CD1c-positive myeloid dendritic cell (primary cell): ENCODE measurements at regions not wholly inside any gene's neighbourhood (a gene's known extent, or its start where the extent isn't known, plus 50 kb on each side); places are given as distances from the start of the nearest gene placed in this dataset.
"Not testable (repeated sequence)": the region's sequence is repeated elsewhere in the genome, so short reads cannot be mapped to it uniquely, and the experiment has no call there.

ENCODE experiments used
- DNase-seq: peaks from one replicate; pipeline ENCODE4 v3.0.0-alpha.2; 2016; ENCODE audit errors: extremely low spot score

DNA sequence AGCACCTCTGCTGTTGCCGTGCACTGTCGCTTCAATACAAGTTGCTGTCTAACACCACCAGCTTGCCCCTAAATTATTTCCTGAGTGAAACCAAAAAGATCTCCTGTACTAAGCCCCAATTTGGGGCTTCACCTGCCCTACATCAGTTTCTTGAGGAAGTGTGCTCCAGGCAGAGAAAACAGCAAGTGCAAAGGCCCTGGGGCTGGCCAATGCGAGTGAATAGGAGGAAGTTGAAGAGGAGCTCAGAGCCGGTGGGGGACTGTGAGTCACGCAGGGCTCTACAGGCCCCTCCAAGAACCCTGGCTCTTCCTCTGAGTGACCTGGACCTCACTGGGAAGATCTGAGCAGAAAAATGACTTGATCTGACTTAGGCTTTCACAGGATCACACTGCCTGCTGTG, 117.2 kb downstream of the IPO8 start:
- no peak for DNase-seq

DNA sequence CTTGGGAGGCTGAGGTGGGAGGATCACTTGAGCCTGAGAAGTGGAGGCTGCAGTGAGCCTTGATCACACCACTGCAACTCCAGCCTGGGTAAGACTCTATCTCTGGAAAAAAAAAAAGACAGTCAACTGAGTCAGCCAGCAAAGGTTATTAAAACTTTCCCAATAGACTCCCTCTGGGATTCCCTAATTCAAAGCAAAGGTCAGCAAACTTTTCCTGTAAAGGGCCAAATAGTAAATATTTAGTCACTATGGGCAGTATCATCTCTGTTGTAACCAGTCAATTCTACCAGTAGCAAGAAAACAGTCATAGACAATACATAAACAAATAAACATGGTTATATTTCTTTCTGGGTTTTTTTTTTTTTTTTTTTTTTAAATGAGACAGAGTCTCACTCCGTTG, 122.5 kb downstream of the IPO8 start:
- no peak for DNase-seq

DNA sequence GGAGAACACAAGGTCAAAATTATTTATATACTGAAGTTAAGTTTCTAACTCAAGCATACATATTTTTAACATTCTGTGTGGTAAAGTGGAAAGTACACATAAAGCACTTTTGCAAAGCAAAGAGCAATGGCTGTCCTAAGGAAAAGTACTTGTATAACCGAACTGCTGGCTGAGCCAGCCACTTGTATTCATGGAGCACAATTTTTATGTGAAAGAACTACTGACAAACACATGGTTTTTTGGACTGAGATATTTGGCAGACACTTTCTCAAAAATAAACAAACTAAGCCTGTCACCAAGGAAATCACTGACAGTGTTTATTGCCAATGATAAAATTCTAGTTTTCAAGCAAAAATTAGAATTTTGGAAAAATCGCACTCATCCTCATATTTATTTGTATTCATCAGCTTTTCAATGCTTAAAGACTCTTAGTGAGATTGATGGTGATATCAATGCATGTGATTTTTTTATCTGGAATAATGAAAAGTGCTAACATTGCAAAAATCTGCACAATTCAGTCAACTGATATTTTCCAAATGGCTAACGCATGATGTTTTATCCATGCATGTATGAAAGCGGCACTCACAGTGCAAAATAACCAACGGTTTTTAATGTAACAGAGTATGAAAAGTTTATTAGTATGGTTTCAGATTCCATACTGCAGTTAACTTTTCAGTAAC, 125.3 kb downstream of the IPO8 start:
- no peak for DNase-seq

DNA sequence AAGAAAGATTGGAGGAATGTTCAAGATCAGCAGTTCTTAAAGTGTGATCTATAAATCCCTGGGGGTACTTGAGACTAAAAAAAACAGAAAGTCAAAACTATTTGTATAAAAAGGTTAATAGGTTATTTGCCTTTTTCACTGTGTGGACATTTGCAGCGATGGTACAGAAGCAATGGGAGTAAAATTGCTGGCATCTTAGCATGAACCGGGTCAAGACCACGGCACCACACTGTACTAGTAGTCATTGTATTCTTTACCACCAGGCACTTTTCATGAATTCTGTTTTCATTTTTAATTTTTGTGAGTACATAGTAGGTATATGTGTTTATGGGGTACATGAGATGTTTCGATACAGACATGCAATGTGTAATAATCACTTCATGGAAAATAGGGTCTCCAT, 126.2 kb downstream of the IPO8 start:
- no peak for DNase-seq

DNA sequence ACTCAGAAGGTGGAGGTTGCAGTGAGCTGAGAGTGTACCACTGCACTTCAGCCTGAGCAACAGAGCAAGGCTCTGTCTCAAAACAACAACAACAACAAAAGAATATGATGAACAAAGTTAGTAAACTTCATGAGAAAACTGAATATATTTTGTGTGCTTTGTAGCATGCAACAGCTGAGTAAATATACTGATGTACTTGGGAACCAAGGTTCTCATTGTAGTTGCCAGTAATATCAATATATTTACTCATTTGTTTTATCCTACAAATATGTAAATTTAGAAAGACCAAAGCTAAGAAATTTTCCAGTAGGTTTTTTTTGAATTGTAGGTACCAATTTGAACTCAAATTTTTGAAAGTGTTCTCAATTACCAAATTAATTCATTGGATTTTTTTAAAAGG, 127.2 kb downstream of the IPO8 start:
- no peak for DNase-seq

DNA sequence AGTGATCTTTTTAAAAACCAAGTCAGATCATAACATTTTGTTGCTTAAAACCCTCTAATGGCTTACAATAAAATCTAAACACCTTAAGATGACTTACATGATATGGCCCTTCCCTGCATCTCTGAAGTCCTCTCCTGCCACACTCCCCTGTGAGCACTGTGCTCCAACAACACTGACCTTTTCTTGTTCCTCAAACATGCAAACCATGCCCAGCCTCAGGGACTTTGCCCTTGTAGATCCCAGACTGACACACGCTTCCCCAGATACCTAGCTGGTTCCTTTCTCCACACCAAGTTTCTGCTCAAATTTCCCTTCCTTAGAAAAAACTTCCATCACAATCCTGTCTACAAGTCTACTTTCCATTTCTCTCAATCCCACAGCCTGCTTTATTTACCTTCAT, 128.6 kb downstream of the IPO8 start:
- DNase-seq = no peak

DNA sequence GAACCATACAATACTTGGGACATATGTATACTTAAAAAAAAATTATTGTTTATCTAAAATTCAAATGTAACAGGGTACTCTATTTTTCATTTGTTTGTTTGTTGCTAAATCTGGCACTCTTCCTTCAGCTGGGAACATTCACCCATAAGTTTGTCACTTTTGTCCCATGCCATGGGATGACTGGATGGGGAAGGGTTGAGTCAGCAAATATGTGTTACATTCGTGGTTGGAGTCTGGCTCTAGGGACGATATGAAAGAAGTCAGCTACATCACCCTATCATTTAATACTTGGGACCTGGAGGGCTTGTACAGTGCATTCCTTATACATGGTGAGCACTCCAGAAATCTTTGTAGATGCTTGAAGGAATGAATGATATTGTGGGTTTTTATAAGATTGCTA, 131.3 kb downstream of the IPO8 start:
- DNase-seq = no peak

DNA sequence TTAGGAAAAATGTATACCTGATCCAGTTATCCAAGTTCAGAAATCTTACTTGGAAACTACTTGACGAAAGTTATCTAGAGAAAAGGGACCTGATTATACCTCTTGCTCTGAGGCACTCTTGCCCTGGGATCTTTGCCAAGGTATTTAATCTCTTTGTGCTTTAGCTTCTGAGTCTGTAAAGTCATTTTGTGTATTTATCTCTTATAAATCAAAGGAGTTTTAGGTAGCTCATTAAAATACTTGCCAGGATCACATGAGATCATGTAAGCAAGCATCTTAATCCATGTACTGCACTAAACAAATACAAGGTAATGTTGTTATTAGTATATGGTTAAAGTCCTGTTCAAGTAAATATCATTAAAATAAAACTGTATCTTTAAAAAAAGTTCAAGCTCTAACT, 147.5 kb downstream of the IPO8 start:
- no peak for DNase-seq

DNA sequence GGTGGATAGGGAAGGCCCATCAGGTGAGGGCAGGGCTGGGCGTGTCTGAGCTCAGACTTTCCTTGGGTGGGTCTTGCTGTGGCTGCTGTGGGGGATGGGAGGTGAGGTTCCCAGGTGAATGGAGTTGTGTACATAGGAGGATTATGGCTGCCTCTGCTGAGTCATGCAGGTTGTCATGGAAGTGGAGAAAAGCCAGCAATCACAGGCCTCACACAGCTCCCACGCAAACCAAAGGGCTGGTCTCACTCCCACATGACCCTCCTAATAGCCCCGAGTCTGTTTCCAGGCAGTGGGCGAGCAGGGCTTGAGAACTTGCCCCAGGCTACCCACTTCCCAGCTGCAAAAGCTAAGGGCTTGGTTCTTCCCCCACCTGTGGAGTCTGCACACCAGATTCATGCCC, 149.5 kb downstream of the IPO8 start:
- no peak for DNase-seq

DNA sequence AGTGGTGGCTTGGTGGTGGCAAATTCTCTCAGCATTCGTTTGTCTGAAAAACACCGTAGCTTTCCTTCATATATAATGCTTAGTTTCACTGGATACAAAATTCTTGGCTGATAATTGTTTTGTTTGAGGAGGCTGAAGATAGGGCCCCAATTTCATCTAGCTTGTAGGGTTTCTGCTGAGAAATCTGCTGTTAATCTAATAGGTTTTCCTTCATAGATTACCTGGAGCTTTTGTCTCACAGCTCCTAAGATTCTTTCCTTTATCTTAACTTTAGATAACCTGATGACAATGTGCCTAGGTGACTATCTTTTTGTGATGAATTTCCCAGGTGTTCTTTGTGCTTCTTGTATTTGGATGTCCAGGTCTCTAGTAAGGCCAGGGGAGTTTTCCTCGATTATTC, 151.0 kb downstream of the IPO8 start:
- DNase-seq = not testable (repeated sequence)

DNA sequence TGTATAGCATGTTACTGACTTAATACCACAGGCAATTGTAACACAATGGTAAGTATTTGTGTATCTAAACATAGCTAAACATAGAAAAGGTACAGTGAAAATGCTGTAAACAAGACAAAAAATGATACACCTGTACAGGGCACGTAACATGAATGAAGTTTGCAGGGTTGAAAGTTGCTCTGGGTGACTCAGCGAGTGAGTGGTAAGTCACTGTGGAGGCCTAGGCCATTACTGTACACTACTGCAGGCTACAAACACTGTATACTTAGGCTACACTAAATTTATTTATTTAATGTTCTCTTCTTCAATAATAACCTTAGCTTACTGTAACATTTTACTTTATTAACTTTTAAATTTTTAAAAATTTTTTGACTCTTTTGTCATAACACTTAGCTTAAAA, 158.4 kb downstream of the IPO8 start:
- no peak for DNase-seq

DNA sequence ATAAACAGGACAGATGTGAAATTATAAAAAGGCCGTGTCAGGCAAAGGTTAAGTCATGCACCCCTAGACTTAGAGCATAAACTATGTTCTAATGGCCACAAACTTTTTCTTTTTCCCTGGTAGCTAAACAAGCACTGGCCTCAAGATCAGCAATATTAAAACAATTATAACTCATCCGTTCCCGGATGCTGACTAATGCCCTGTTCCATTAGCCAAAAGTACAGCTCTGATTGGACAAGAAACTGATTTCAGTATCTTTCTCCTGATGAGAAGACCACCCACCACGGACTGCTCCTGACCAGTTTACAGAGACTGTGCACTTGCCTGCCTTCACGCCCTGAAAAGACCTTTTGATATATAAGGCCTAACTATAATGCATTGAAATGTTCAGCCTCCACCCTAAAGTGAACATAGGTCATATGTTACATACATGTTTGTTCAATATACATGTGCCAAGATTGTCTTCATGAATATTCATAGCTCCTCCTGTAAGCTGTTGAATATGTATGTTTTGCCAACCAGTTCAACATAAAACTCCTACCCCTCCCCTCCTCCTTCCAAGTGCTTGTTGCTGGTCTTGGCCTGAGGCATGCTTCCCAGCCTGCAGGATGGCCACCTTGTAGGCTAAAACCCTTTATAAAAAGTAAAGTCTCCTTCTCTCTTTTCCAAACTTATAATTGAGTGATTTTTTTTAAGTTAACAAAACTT, 162.0 kb downstream of the IPO8 start:
- no peak for DNase-seq

DNA sequence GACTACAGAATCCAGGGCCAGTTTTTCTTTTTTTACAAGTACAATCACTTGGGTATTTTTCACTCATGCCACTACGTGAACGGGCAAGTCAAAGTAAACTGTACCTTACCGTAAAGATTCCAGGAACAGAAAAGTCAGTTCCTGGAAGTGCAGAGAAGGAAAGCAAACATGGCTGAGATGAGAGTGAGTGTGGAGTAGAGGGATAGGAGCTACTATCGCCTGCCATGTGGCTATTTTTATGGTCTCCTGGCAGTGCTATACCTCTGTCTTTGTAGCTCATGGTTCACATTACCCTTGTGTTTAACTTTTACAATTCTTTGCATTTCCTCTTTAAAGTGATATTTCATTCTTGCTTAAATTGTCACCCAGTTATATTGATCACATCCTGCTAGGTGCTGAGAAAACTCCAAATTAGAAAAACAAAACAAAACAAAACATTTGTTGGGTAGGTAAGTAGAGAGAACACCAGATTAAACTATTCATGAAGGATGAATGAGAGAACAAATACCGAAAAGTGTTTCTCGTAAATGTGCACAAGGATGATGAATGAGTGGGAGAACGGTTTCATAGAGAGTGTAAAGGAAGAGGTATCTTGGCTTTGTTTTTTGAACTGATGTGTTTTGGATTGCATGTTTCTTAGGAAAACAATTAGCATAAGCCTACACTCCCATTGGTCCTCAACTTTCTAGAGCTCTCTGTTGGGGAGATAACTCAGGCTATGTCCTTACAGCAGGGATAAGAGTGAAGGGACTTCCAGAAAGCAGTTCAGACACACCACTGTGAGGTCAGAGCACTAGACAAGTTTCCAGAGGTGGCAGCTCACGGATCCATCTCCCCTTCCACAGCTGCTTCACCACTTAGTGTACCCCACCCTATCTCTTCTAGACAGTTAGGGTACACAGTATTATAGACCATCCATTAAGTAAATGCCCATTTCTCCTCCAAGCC, 163.7 kb downstream of the IPO8 start:
- DNase-seq = no peak

DNA sequence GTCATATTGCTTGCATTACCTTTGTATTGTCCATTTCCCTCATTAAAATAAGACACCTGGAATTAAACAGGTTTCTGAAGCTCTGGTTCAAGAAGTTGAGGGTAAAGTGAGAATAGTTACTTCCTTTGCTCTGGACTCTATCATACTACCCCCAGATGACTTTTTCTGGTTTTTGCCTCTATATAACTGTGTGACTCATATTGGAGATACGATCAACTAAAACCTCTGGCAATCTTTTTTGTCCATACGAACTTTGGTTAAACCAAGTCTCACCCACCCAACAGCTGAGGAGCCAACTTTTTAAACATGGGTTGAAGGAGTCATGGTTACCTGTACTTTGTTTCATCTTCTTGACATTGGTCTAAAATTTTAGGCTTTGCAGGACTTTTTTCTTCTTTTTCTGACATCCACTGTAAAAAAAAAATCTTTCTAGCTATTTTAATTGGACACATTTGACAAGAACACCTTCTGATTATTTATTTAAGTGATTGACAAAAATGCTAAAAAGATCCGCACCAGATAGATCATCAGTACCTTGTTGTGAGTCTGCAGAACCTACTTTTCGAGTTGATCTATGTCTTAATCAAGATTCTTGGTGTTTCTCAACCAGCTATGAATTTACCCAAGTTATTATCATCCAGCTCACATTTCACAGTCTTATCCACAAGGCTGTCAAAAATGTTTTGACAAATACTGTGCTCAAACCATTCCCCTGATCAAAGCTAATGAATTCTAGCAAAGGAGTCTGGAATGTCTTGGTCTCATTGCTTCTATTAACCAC, 166.0 kb downstream of the IPO8 start:
- no peak for DNase-seq

DNA sequence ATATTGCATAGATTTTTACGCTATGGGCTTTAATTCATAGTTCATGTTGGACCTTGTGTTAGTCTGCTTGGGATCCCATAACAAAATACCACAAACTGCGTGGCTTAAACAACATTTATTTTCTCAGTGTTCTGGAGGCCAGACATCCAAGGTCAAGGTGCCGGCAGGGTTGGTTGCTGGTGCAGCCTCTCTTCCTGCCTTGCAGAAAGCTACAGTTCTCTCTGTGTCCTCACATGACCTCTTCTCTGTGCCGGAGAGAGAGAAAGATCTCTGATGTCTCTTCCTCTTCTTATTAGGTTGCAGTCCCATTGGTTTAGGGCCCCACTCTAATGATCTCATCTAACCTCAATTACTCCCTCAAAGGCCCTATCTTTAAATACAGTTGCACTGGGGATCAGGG, 170.5 kb downstream of the IPO8 start:
- no peak for DNase-seq

DNA sequence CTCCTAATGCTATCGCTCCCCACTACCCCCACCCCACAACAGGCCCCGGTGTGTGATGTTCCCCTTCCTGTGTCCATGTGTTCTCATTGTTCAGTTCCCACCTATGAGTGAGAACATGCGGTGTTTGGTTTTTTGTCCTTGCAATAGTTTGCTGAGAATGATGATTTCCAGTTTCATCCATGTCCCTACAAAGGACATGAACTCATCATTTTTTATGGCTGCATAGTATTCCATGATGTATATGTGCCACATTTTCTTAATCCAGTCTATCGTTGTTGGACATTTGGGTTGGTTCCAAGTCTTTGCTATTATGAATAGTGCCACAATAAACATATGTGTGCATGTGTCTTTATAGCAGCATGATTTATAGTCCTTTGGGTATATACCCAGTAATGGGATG, 175.4 kb downstream of the IPO8 start:
- DNase-seq = not testable (repeated sequence)

DNA sequence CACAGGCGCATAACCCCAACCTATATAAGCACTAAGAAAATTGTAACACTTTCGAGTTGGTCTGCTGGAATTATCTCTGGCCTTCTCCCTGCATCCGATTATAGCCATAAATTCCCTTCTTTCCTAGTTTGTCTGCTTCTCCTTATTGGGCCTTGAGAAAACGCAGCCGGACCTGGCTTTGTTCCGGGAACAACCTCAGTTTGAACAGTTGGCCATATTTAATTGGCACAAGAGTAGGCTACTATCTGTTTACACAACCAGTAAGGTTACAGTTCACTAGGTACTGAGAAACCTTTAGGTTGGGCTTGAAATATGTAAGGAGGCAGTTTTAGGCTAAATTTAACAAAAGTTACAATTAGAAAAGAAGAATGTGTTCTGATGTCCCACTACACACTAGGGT, 176.1 kb downstream of the IPO8 start:
- no peak for DNase-seq

DNA sequence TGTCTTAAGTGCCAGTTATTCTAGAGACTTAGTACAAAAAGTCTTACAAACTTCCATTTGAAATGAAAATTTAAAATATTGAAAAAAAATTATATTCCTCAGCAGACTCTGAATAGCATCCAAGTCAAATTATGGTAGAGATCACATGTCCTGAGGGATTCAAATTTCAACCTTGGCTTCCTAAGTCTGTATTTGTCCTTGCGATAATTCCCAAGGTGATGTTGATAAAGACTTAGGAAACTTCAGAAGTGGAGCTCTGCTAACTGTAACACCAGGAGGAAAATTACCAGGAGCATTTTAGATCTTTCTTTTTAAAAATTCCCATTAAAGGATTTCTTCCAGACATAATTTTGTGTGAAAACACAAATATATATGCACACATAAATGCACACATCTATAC, 178.3 kb downstream of the IPO8 start:
- DNase-seq = no peak

DNA sequence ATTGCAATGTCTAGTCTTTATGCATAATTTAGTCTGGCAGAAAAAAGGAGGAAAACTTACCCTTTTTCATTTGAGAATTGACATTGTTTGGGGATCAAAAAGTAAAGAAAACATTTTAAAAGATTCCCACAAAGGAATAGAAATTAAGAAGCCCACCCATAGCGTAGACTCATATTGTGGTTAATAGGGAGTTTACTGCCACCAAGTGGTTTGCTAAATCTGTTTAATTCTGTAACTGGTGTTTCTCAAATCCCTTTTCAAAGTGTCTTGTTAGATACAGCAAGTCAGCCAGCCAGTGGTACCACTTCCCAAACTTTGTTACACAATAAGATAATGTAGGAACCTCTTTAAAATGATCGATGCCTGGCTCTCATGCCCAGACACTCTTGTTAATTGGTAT, 180.3 kb downstream of the IPO8 start:
- DNase-seq = no peak

DNA sequence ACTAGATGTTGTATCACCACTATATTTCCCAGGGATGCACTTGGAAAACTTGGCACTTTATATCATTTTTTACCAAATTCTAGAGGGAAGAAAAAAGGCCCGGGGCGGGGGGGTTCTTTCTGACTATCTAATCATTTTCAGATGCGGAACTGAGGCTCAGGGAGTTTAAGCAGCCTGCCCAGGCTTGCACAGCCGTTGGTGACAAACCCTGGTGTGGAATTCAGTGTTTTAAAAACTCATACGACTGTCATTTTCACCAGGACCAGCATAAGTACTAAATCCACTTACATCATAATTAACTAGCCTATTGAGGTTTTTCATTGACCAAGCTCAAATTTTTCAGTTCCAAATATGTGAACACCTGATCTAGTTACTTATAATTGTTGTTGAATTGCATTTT, 181.0 kb downstream of the IPO8 start:
- no peak for DNase-seq

DNA sequence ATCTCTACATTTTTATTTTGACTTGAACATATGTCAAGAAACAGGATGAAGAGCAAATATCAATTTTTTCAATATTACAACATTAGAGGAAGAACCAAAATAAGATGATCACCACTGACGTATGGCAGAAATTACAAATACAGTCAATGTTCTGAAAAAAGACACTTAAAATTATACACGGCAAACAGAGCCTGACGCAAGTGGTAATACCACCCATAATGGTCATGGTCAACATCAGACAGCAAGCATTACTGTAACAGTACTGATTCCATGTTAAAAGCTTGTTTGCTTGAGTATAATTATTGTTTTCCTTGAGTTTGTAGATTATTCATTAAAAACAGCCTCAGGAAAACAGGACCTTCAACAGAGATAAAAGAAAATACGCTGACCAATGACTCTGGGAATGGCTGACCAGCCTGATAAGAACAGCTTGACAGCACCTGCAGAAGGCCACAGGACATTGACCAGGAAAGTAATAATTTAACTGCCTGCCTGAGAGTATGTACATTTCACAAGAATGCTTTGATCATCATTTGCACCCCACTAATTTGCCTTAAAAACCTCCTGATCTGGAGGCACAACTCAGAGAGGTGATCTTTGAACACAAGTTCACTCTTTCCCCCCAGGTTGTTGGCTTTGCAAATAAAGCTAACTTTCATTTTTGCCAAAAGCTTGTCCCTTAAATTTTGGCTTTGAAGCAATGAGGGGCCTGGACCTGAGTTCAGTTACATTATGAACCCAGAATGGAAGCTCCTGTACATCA, 187.3 kb downstream of the IPO8 start:
- no peak for DNase-seq
